ENCODE measurements at regions not wholly inside any gene's neighbourhood (a gene's known extent, or its start where the extent isn't known, plus 50 kb on each side); places are given as distances from the start of the nearest gene placed in this dataset.

DNA sequence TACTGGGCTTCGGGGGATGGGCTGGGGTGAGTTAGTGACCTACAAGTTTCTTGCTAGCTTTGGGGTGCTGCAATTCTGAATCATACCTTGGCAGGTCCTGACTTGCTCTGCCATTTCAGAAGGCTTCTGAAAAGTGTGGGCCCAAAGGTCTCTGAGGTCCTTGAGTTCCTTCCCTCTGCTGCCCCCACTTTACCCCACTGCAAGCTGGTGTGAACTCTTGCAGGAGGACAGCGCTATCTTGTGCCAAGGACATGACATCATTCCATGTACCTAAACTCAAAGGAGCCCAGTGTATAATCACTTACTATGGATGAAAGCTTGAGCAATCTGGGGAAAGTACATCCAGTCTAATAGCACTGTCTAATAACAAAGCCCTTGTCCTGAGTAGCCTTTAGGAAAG is 157.4 kb downstream of the RMI1 start:
- intact Hi-C loops (cut with micrococcal nuclease) = loop anchor here (2.0 to 5.0 kb wide), 2 partner anchors 34 to 157 kb away; partner anchors contain the start of genes HNRNPK and RMI1

More for the DNA sequence above, 157.4 kb downstream of the RMI1 start:
- no peak overlapping the region for H3K9ac ChIP-seq (replicated peaks; ENCODE audit: extremely low read depth, insufficient read depth, low read length)
- H3K9me3 ChIP-seq (replicated peaks; ENCODE audit: control insufficient read depth, insufficient read depth, low read length) = no peaks in the 10 kb centered on the region
- no peaks in the 10 kb centered on the region for H3K79me2 ChIP-seq (ENCODE audit: control insufficient read depth, insufficient read depth, low read length)
- DNase-seq (ENCODE audit: low read depth, low spot score) (no peak), FAIRE-seq (no peak)
- no peaks in the 10 kb centered on the region for H3K36me3 ChIP-seq (ENCODE audit: control insufficient read depth in 2 of 2, extremely low read depth in 1 of 2, insufficient read depth in 2 of 2, low read length in 2 of 2)
- TF ChIP-seq MYC (IDR thresholded peaks at IDR 0.05; ENCODE audit: low read depth, low read length) (no peak), JUN (IDR thresholded peaks at IDR 0.05; ENCODE audit: borderline replicate concordance, insufficient read depth, insufficient read length, low read depth) (no peak), FOS (IDR thresholded peaks at IDR 0.05; ENCODE audit: borderline replicate concordance, insufficient read depth, low read length) (no peak), GATA2 (IDR thresholded peaks at IDR 0.05; ENCODE audit: insufficient read depth, insufficient read length, low read depth, low read length) (no peak), EZH2 (IDR thresholded peaks at IDR 0.05; ENCODE audit: borderline replicate concordance, low read depth, low read length, severe bottlenecking) (no peak), POLR2AphosphoS5 (IDR thresholded peaks at IDR 0.05; ENCODE audit: insufficient read depth, low read depth, low read length) (no peak), POLR2A (IDR thresholded peaks at IDR 0.05; ENCODE audit: low read depth, low read length) (no peak)
- TF ChIP-seq, protein P1, sequence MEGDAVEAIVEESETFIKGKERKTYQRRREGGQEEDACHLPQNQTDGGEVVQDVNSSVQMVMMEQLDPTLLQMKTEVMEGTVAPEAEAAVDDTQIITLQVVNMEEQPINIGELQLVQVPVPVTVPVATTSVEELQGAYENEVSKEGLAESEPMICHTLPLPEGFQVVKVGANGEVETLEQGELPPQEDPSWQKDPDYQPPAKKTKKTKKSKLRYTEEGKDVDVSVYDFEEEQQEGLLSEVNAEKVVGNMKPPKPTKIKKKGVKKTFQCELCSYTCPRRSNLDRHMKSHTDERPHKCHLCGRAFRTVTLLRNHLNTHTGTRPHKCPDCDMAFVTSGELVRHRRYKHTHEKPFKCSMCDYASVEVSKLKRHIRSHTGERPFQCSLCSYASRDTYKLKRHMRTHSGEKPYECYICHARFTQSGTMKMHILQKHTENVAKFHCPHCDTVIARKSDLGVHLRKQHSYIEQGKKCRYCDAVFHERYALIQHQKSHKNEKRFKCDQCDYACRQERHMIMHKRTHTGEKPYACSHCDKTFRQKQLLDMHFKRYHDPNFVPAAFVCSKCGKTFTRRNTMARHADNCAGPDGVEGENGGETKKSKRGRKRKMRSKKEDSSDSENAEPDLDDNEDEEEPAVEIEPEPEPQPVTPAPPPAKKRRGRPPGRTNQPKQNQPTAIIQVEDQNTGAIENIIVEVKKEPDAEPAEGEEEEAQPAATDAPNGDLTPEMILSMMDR (IDR thresholded peaks at IDR 0.05; ENCODE audit: extremely low read depth in 1 of 2, insufficient read depth in 1 of 2, low read depth in 1 of 2, low read length in 2 of 2) = no peak
- TF ChIP-seq, protein P2, sequence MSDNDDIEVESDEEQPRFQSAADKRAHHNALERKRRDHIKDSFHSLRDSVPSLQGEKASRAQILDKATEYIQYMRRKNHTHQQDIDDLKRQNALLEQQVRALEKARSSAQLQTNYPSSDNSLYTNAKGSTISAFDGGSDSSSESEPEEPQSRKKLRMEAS (IDR thresholded peaks at IDR 0.05; ENCODE audit: insufficient read depth, insufficient read length) = no peak
- ChIA-PET POLR2A (no interaction called here), CTCF (interaction anchor here (1.3 to 2.3 kb wide), 3 partner anchors 34 to 36 kb away, joined by 3 to 22 read pairs (median 10); no protein-coding TSS in a partner anchor)
- no peak overlapping the region for H3K4me2 ChIP-seq (ENCODE audit: insufficient read depth, low read length)
- no peak overlapping the region for H3K27ac ChIP-seq (ENCODE audit: insufficient read depth, low read depth, low read length)
- H3K4me1 ChIP-seq (ENCODE audit: control insufficient read depth, extremely low read depth, insufficient read depth, low read length) = peaks cover 19% of the 10 kb centered on the region
- no TSS peak for BruUV-seq (replicated peaks)
- H2AFZ ChIP-seq (ENCODE audit: low read depth, low read length) = no peak overlapping the region
- H3K9me1 ChIP-seq (replicated peaks; ENCODE audit: control insufficient read depth, extremely low read depth, insufficient read depth, low read length) = no peaks in the 10 kb centered on the region
- H3K4me3 ChIP-seq (replicated peaks in 1 of 3; ENCODE audit: insufficient read depth in 1 of 3, low read depth in 1 of 3, low read length in 3 of 3) = no peak overlapping the region
- H3K27me3 ChIP-seq (ENCODE audit: control insufficient read depth in 2 of 2, insufficient read depth in 2 of 2, low read length in 2 of 2) = no peaks in the 10 kb centered on the region
- dilution Hi-C loops (cut with MboI; ENCODE audit: extremely low pct_ligation_motif_present, low sequenced_read_pairs) = no loop called here
- H4K20me1 ChIP-seq (replicated peaks; ENCODE audit: control insufficient read depth, extremely low read depth, insufficient read depth, low read length) = no peaks in the 10 kb centered on the region

Data from endothelial cell of umbilical vein (primary cell).